ENCODE measurements at regions not wholly inside any gene's neighbourhood (a gene's known extent, or its start where the extent isn't known, plus 50 kb on each side); places are given as distances from the start of the nearest gene placed in this dataset.

- TF ChIP-seq POLR2AphosphoS5 (IDR thresholded peaks at IDR 0.05), result no peak
- no peak for TF ChIP-seq CTCF (IDR thresholded peaks at IDR 0.05)
Measured at GRCh38 chr3:161744366-161744765, 247.8 kb downstream of the OTOL1 start.

Data from gastroesophageal sphincter (tissue), 3 donors.